Esophagus squamous epithelium (tissue), 4 donors: ENCODE measurements at regions not wholly inside any gene's neighbourhood (a gene's known extent, or its start where the extent isn't known, plus 50 kb on each side); places are given as distances from the start of the nearest gene placed in this dataset.

Experiments
- POLR2A ChIP-seq, 4 donors: fragments of 450-650 bp; IDR thresholded peaks; one replicate each; pipeline ENCODE4 v1.6.1; 2017; ENCODE audit warnings: antibody characterized with exemption in 4 of 4, mild to moderate bottlenecking in 4 of 4, moderate library complexity in 3 of 4
- TF ChIP-seq, protein P1 (sequence below), 6 experiments: fragments of 450-650 bp in 4 of 6; fragments of 200-600 bp in 2 of 6; sonication (generic) in 2 of 6; IDR thresholded peaks; one replicate each; pipeline ENCODE4 v1.5.1; 2016 to 2019; ENCODE audit warnings: antibody characterized with exemption in 6 of 6, mild to moderate bottlenecking in 4 of 6, moderate library complexity in 4 of 6

GRCh38 chr2:145268931-145269330, 749.0 kb upstream of the ZEB2 start:
- TF ChIP-seq, protein P1, sequence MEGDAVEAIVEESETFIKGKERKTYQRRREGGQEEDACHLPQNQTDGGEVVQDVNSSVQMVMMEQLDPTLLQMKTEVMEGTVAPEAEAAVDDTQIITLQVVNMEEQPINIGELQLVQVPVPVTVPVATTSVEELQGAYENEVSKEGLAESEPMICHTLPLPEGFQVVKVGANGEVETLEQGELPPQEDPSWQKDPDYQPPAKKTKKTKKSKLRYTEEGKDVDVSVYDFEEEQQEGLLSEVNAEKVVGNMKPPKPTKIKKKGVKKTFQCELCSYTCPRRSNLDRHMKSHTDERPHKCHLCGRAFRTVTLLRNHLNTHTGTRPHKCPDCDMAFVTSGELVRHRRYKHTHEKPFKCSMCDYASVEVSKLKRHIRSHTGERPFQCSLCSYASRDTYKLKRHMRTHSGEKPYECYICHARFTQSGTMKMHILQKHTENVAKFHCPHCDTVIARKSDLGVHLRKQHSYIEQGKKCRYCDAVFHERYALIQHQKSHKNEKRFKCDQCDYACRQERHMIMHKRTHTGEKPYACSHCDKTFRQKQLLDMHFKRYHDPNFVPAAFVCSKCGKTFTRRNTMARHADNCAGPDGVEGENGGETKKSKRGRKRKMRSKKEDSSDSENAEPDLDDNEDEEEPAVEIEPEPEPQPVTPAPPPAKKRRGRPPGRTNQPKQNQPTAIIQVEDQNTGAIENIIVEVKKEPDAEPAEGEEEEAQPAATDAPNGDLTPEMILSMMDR (IDR thresholded peaks at IDR 0.05): no peak
- TF ChIP-seq POLR2A (IDR thresholded peaks at IDR 0.05): no peak
